ENCODE measurements at regions not wholly inside any gene's neighbourhood (a gene's known extent, or its start where the extent isn't known, plus 50 kb on each side); places are given as distances from the start of the nearest gene placed in this dataset.

DNA sequence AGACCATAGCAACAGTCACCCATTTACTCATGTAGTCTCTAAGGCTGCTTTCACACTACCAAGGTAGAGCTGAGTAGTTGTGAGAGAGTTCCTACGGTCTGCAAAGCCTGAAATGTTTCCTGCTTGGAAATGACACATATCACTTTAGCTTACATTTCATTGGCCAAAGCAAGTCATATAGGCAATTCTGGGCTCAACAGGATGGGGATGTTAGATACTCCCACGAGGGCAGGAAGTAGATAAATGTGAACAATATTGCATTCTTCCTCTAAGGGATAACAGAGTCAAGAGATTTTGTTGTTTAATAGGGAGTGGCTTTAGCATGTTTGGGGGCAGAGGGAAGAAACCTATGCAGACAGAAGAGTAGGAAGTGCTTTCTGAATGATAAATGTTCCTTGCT lies 355.6 kb upstream of the THRB start:
- Histone ChIP-seq H2BK5ac (ENCODE audit: low read depth, low read length) (no peak overlapping the region), H4K8ac (ENCODE audit: extremely low read depth, insufficient read depth, low read length) (no peak overlapping the region), H3K14ac (ENCODE audit: insufficient read length) (no peak overlapping the region), H3K23me2 (ENCODE audit: low read depth, low read length) (no peaks in the 10 kb centered on the region), H2AK5ac (ENCODE audit: low read depth, low read length) (no peak overlapping the region), H3K4me2 (ENCODE audit: insufficient read depth in 1 of 2, low read depth in 2 of 2, low read length in 2 of 2) (0 out of 4 replicates have a peak overlapping the region, but pooled peaks of 1 of the 2 experiments have one; percentile 14), H3K79me1 (ENCODE audit: low read depth, low read length) (no peaks in the 10 kb centered on the region), H3K56ac (replicated peaks; ENCODE audit: insufficient read length, low read depth, low read length) (no peak overlapping the region), H2BK20ac (ENCODE audit: low read length) (no peak overlapping the region), H3K18ac (ENCODE audit: extremely low read depth, low read length) (no peak overlapping the region), H3K9me3 (ENCODE audit: insufficient read depth in 2 of 2, low read depth in 1 of 2, low read length in 1 of 2) (no peaks in the 10 kb centered on the region), H3K23ac (ENCODE audit: insufficient read length) (no peak overlapping the region), H3K27me3 (replicated peaks in 1 of 4; ENCODE audit: control insufficient read depth in 3 of 4, extremely low read depth in 1 of 4, insufficient read depth in 3 of 4, low read length in 3 of 4) (no peaks in the 10 kb centered on the region), H3K36me3 (ENCODE audit: control insufficient read depth in 2 of 4, insufficient read depth in 4 of 4, low read length in 3 of 4) (no peaks in the 10 kb centered on the region), H4K20me1 (replicated peaks in 1 of 2; ENCODE audit: control insufficient read depth in 1 of 2, insufficient read depth in 2 of 2, low read length in 2 of 2) (no peaks in the 10 kb centered on the region), H3K4me1 (replicated peaks in 1 of 4; ENCODE audit: control insufficient read depth in 3 of 4, insufficient read depth in 4 of 4, low read length in 3 of 4) (peaks cover 0 to 6% (median 4%) of the 10 kb centered on the region in 4 experiments; a peak in 3 of 7 replicates), H2AFZ (ENCODE audit: low read length) (no peak overlapping the region), H3K4me3 (ENCODE audit: extremely low read depth in 1 of 4, insufficient read depth in 2 of 4, low read depth in 3 of 4, low read length in 4 of 4) (no peak overlapping the region), H4K91ac (replicated peaks; ENCODE audit: insufficient read length, low read length) (no peak overlapping the region), H3K27ac (ENCODE audit: low read depth, low read length) (no peak overlapping the region), H3K9ac (replicated peaks in 1 of 4; ENCODE audit: extremely low read depth in 1 of 4, low read depth in 3 of 4, low read length in 3 of 4) (no peak overlapping the region), H2BK120ac (replicated peaks; ENCODE audit: low read depth, low read length) (no peak overlapping the region), H2BK12ac (ENCODE audit: low read depth, low read length) (no peak overlapping the region), H4K5ac (ENCODE audit: insufficient read length, low read depth, low read length) (no peak overlapping the region), H3K79me2 (ENCODE audit: control insufficient read depth in 1 of 2, insufficient read depth in 2 of 2, low read length in 2 of 2) (no peaks in the 10 kb centered on the region), H2BK15ac (ENCODE audit: low read length) (no peak overlapping the region), H3K4ac (replicated peaks; ENCODE audit: insufficient read length, low read depth, low read length) (no peak overlapping the region)
- CTCF ChIA-PET (ENCODE audit: partially characterized antibody) = interaction anchor here (1.2 kb wide), 1 partner anchor 14 kb away, joined by 3 read pairs; no protein-coding TSS in a partner anchor
- WGBS, 2 experiments (ENCODE audit: extremely low coverage in 1 of 2, insufficient coverage in 1 of 2, insufficient read length in 1 of 2, insufficient replicate concordance in 2 of 2, low coverage in 1 of 2, low lambda C conversion rate in 2 of 2, missing lambda C conversion rate in 1 of 2) = 91% methylated on average over 2 of the region's 2 CpGs; no CpG with 5 or more reads in 1 of the 2 experiments
- no peak for DNase-seq (ENCODE audit: low read depth in 1 of 2, low spot score in 2 of 2)
- POLR2A ChIA-PET (ENCODE audit: partially characterized antibody) = no interaction called here
- FAIRE-seq = no peak
- no peak for TF ChIP-seq SIRT6 (IDR thresholded peaks at IDR 0.05; ENCODE audit: low read length)

Measured in H1 (cell line).